Pons (tissue), 1 donor: ENCODE measurements at regions not wholly inside any gene's neighbourhood (a gene's known extent, or its start where the extent isn't known, plus 50 kb on each side); places are given as distances from the start of the nearest gene placed in this dataset.

Experiments
- DNase-seq: peaks from one replicate; pipeline ENCODE4 v3.0.0-alpha.2; 2016; ENCODE audit warnings: low spot score

DNA sequence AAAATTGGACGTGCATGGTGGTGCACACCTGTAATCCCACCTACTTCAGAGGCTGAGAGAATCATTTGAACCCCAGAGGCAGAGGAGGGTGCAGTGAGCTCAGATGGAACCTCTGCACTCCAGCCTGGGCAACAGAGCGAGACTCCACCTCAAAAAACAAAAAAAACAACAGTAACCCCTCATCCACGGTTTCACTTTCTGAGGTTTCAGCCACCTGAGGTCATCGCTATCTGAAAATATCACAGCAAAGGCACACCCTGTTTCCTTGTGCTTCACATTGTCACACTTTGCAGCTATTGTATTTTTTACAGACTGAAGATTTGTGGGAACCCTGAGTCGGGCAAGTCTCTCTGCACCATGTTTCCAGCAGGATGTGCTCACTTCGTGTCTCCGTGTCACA lies 54.1 kb upstream of the FOXQ1 start:
- DNase-seq = no peak

DNA sequence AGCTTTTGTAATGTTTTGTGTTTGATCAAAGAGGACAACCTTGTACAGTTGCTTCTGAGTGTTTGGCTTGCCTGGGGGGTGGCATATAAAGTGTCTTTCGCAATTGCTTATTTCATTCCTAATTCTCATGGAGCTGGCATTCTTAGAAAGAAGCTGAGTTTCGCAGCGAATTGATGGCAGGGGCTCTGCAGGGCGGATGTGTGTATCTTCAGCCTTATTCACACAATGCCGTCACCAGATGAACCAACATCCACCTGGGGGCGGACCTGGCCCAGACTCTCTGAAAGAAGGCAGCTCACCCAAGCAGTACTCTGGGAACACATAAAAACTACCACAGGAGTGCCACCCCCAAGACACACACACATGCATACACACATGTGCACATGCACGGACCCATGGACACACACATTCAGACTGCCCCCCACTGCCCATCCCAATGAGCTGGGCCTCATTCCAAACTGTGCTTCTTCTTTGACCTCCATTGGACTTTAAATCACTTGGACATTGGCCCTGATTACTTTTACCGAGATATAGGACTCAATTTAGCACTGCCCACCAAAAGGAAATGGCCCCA lies 55.4 kb upstream of the FOXQ1 start:
- DNase-seq = no peak

DNA sequence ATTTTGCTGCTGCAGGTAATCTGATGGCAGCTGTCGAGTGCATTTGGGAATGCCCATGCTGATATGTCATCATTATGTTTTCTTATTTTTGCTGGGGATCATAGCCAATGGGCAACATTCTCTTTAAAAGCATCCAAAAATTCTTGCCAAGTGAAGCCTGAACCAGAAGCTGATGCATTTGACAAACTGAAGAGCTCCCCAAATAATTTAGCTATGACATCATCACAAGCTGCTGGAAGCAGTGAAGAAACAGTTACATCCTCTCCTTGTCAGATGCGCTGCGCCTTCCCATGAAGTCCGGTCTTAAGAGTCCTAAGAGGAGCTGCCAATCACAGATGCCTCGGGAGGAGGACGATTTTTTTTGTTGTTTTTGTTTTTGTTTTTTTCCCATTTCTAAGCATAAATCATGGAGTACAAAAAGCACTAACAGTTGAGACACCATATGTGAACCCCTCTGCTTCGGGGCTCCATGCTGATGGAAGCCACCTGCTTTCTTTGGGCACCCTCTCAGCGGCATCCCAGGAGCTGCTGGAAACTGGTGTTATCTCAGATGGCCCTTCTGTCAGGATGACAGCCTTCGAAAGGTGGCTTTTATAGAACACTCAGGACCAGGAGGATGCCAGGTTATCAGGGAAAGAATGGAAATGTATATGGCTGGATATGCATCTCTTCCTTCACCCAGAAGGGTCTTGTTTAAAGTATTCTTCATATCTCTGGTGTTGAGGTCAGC lies 56.1 kb upstream of the FOXQ1 start:
- no peak for DNase-seq

DNA sequence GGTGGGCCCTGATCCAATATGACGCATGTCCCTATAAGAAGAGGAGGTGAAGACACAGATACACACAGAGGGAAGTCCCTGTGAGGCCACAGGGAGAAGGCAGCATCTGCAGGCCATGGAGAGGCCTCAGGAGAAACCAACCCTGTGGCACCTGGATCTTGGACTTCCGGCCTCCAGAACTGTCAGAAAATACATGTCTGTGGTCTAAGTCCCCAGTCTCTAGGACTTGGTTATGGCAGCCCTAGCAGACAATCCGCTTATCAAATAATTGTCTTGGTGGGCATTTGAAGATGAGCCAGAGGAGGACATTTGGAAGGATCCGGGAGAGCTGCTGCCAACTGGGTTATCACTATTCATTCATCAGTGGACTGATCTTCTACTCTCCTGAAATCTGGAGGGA lies 57.6 kb upstream of the FOXQ1 start:
- no peak for DNase-seq

DNA sequence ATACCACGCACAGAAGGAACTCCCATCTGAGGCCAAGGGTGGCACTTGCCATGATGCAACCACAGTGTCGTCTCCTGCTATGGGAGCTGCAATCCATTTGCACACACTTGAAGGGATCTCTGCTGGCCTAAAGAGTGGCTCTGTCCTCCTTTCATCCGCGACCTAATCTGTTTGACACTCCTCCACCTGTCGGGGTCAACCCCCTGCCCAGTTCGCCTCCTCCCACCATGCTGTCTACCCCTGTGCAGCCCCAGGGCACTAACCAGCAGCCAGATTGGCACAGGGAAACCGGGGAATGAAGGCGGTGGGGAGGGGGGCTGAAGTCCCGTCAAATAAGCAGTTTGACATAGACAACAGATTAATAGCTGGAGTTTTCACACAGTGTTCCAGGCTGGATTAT lies 58.1 kb upstream of the FOXQ1 start:
- no peak for DNase-seq

DNA sequence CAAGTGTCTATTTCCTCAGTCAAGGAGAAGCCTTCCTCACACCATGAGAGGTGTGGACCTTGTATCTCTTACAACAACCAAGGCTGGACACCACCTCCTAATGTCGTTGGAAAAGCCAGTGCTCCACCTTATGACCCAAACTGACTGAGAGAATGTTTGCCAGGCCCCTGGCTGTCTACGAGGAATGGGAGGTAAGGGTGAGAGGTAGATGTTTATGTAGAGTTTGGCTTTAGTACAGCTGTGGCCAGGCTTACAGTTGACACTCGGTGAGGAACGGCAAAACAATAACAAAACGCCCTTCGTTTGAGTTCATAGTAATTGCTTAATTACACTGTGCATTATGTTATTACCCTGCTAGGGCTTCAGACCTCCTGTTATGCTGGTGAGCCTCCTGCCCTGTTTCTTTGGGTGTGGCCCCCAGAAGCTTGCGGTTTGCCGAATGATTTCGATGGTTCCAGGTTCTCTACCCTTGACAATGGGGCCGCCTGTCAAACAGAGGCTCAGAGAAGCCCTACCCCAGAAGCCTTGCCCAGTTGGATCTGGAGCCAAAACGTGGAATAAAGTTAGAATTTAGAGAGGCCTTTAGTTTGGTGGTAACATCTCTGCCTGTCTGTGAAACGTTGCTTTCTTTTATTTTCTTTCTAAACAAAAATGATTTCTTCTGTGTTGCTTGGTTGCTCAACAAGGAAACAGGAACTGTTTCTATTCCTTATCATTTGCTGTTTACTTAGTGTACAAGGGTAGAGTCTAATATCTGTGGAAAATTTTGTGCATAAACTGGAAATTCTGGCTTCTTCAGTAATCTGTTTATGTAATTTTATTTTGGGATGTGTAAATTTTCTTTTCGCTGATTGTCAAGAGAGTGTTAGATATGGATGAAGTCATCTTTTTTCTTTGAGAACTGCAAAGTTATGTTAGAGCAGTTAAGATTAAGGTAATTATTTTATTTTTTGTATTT lies 60.4 kb upstream of the FOXQ1 start:
- DNase-seq = no peak

DNA sequence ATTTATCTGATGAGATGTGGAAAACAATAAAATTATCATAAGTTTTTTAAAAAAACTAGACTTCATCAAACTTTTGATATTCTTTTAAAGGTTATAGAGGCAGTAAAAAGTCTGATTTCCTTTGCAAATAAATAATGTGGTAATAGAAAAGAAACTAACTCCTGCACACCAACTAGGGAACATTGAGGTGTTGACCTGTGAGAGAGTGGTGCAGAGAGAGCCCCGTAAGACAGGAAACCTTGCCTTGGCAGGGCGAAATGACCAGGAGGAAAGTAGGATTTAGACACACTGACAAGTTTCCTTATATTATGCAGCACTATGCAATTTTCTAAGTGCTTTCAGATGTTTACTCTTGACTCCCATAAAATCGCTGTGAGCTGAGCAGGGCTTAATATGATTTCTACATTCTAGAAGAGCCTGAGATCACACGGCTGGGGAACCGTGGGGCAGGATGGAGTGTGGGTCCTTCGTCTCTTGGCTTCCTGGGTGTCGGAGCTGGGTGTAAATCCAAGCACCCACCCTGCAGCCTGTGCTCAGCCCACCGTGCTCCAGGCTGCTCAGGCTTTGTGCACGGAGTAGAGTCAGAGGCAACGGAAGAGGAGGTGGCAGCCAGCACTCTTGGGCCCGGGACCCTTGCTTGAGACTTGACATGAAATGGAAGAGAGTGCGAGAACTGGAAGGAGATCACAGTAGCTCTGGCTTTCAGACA lies 61.3 kb upstream of the FOXQ1 start:
- DNase-seq = no peak

DNA sequence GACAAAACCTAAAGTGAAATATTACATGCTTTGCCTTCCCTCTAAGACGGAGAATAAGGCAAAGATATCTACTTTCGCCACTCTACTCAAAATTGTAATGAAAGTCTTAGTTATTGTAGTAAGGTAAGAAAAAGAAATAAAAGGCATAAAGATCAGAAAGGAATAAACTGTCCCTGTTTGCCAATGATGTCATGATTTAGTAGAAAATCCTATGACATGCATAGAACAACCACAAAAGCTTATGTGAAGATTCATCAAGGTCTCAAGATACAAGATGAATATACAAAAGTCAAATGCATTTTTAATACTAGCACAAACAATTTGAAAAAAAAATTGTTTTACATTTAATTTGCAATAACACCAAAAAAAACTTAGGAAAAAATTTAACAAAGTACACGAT lies 64.0 kb upstream of the FOXQ1 start:
- DNase-seq = no peak

DNA sequence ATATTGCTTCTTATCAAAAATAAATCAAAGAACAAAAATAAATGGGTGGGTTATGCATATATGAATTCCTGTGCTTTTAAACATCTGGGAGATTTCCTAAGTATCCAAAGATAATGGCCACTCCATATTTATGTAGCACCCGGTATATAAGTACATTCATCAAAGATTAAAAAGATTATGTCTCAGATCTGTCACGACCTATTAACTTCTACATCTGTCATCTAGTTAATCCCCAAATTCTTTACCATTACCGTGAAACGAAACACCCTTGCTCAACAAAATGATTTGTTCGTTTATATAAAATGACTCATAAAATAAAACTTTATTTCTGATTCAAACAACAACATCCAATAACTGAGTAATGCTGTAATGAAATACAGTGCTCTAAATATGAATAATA lies 64.8 kb upstream of the FOXQ1 start:
- DNase-seq = no peak

DNA sequence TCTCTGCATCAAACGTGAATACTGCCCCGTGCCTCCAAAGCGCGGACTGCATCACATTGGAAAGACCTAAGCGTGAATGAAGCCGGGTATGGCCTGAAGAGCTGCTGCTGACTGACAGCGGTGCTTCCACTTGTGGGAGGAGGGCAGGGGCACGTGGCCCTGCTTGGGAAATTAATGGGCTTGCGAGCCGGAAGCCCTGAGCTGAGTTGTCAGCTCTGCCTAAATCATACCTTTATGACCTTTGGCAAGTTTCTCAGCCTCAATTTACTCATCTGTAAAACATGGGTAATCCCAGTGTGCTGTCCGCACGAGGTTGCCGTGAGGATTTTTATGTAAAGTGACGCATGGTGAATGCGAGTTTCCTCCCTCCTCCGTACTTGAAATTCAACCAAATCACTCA lies 67.0 kb upstream of the FOXQ1 start:
- no peak for DNase-seq

DNA sequence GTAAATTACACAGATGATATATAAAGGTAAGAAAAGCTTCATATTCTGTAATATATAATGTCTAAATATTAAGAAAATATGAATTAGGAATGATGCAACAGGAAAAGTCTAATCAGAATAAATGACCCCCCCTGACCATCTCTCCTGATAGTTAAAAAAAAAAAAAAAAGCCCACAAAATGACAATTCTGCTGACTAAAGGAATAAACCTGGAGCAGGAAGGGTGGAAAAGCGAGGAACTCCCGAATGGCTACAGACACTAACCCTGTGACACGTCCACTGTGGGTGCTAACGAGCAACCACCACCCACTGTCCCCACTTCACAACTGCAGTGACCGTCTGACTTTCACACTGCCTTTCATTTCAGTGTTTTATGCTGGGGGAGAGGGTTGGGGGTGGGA lies 67.6 kb upstream of the FOXQ1 start:
- DNase-seq = no peak

DNA sequence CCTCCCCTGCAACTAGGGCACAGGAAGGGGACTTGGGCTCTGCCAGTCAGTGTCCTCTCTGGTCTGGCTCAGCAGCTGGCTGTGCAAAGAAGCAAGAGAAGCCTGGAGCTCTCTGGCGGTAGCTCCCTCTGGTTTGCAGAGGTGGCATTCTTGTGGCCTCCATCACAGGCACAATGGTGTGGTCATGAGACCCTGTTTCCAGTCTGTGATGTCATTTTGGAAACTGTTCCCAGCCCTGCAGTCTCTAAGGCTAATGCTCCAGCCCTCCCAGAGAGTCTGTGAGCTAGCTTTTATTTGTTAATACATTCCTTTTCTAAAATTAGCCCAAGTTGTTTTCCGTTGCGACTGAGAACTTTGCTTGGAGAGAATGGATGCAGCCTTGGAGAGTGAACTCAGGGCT lies 69.5 kb upstream of the FOXQ1 start:
- DNase-seq = no peak

DNA sequence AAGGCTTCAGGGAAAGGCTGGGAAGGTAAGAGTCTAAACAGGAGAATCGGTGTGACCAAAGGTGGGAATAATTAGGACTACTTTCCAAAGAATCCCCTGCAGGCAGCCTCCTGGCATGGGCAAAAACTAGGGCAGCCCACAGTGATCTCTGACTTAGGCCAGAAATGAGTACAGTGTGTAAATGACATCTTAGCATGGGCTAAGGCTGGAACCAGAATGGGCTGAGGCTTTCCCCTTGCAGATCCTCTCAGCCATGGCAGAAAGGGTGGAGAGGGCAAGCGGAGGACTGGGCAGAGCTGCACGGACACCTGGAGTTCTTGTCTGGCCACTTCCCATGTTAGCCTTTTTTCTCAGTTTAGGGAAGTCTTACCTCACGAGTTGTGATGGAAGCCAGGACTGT lies 69.9 kb upstream of the FOXQ1 start:
- no peak for DNase-seq

DNA sequence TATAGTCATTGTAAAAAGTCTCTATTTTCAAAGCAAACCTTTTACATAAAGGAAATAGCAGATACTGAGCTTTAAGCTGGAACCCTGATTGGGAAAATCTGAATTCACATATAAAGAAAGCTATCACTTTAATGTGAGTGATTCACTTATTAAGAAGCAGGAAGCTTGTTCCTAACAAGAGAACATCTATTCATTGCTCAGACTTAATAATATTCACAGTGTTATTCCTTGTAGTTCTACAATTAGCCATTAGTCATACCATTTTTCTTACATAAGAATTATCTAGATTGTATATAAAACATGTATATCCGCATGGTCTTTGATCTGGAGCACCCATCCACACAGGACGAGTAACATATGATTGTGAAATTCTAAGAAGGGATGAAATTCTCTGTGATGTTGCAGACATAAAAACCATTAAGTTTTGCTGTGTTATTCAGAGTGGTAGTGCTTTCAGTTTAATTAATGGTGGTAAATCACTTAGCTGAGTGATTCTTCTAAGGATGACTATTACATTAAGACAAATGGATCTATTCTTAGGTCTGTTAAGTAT lies 71.1 kb upstream of the FOXQ1 start:
- no peak for DNase-seq

DNA sequence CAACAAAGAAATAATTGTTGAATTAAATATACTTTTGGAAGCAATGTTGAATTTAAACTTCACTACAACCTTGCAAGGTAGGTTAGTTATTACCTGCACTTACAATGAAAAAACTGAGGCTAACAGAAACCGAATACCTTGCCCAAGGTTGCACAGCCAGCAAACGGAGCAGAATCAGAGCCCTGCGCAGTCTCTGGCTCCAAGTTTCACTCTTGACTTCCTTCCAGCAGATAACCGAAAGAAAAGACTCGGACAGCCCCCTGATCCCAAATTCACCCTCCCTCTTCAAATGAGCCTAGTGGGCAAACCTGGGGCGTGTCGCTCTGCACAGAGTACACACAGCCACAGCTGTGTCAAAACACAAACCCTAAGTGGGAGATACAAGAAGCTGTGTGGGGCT lies 72.1 kb upstream of the FOXQ1 start:
- DNase-seq = no peak

DNA sequence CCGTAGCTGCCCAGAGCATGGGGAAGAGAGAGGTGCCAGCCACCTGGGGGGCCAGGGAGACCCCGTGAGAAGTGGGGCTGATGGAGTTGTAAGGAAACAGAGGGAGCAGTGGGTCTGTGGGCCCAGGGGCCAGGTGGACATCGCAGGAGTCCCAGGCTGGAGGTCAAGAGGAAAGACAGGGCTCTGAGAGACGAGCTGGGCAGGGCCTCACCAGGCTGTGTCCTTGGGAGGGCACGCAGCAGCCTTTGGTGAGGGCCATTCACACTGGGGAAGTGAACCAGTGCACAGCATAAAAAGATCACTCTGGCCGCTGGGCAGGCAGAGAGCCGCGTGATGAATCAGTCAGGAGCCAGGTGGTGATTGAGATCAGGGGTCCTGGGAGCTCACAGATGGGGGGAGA lies 73.9 kb upstream of the FOXQ1 start:
- DNase-seq = no peak

DNA sequence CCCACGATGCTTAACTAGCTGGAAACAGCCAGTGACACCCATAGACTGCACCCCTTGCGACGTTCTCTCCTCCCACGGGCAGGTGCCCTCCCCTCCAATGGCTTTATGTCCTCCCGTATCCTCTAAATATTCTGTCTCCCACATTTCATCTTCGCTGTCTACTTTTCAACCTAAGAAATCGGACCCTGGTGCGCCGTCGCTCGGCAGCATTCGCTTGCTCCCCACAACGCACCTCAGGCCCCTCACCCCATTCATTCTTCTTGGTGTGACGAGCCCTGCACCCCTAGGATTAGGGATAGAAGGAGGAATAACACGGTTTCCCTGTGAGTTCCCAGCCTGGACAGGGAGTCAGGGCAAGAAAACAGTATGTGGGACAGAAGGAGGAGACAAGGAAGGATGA lies 74.3 kb upstream of the FOXQ1 start:
- DNase-seq = no peak

DNA sequence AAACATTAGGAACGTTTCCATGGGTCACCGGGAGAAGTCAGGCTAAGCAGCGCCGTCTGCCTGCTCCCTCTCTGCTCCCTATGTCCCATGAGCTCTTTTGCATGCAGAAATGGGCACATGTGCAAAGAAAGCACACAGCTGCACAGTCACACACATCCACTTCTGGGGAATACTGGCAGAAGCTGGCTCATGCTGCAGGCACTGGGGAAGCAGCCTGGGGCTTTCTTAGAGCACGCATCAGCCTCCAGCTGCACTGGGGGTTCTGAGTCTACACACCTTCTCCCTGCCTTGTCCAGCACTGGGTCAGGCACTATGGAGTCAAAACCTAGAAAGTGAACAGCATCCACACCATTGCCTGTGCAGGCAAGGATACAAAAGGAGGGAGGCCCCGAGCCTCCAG lies 76.1 kb upstream of the FOXQ1 start:
- no peak for DNase-seq

DNA sequence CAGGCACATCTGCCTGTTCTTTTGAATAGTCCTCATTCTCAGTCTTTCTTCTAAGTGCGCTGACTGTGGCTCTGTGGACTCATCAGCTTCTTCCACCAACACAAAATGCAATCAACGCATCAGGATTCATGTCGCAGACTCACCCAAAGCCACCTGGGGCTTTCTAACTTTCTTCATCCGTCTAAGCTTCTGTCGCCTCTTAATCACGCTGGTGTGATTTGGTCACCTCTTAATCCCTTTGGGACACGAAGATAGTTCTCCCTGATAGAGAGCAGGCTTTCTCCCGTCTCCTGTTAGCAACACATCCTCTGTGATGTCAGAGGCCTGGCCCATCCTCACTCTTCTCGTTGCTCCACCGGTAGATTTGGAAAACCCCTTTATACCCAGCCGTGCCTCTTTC lies 78.0 kb upstream of the FOXQ1 start:
- DNase-seq = no peak

DNA sequence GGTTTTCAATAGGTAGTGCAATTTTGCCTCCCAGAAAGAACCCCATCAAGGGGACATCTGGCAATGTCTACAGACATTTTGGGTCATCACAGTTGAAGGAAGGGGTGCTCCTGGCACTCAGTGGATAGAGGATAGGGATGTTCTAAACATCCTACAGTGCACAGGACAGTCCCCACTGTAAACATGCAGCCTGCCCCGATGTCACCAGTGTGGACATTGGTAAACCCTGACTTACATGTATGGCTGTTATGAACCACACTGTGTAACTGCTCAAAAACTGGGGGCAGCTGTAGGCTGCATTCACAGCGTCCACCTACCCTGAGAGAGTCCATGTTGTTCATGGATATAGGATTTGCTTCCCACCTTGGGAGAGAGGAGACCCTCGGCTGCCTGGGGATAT lies 79.3 kb upstream of the FOXQ1 start:
- no peak for DNase-seq

DNA sequence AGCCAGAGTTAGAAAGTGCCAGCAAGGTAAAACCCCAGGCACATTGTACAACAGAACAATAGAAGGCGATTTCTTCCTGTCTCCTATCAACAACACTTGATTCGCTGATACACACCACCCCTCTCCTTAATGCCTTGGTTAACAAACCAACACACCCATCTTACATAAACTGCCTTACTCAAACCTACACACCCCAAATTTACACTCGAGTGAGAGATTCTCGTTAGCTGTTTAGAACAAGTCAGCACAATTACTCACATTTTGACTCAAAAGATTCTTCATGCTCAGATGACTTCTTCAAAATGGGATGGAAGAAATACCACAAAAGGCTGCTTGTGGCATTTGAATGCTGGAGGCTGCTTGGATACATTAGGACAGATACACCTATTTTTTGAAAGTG lies 80.0 kb upstream of the FOXQ1 start:
- no peak for DNase-seq
